ENCODE measurements at regions not wholly inside any gene's neighbourhood (a gene's known extent, or its start where the extent isn't known, plus 50 kb on each side); places are given as distances from the start of the nearest gene placed in this dataset.

GRCh38 chr20:22411627-22412450, 172.5 kb downstream of the FOXA2 start (continued):
- no peak for TF ChIP-seq NR2C2 (CRISPR knock-in tag; IDR thresholded peaks at IDR 0.05)
- TF ChIP-seq NR2C2 (tag; IDR thresholded peaks at IDR 0.05): peak; percentile 6; the same call in 1 of the 2 replicates
- no peak for TF ChIP-seq PHTF2 (CRISPR knock-in tag; IDR thresholded peaks at IDR 0.05)
- no peak for TF ChIP-seq SMAD2 (IDR thresholded peaks at IDR 0.05; ENCODE audit: low read depth, low read length)
- no peak for TF ChIP-seq ZZZ3 (IDR thresholded peaks at IDR 0.05)
- no peak for TF ChIP-seq ZNF224 (CRISPR knock-in tag; IDR thresholded peaks at IDR 0.05)
- TF ChIP-seq ILK (tag; IDR thresholded peaks at IDR 0.05; ENCODE audit: borderline replicate concordance, low read depth): no peak
- no peak for TF ChIP-seq ELK3 (CRISPR knock-in tag; IDR thresholded peaks at IDR 0.05)
- TF ChIP-seq NR2F6 (CRISPR knock-in tag; IDR thresholded peaks at IDR 0.05): no peak
- peak; percentile 73 to 84 for TF ChIP-seq MNT (conservative IDR thresholded peaks at IDR 0.05)
- TF ChIP-seq RNF2 (IDR thresholded peaks at IDR 0.05): peak; percentile 87
- TF ChIP-seq GTF2A2 (tag; IDR thresholded peaks at IDR 0.05): no peak
- TF ChIP-seq ZNF586 (CRISPR knock-in tag; conservative IDR thresholded peaks at IDR 0.05): peak; percentile 73; the same call in 1 of the 2 replicates
- peak; percentile 94 for TF ChIP-seq ATF7 (IDR thresholded peaks at IDR 0.05)
- peak; percentile 37 for TF ChIP-seq TBP (optimal IDR thresholded peaks at IDR 0.05; ENCODE audit: low read depth, low read length)
- no peak for TF ChIP-seq HNRNPLL (IDR thresholded peaks at IDR 0.05; ENCODE audit: low read depth, low read length, poor library complexity, severe bottlenecking)
- TF ChIP-seq GABPA (tag; conservative IDR thresholded peaks at IDR 0.05; ENCODE audit: low read depth): 0 out of 2 replicates have a peak, but pooled peaks have one; percentile 19
- TF ChIP-seq CREM (IDR thresholded peaks at IDR 0.05; ENCODE audit: low read depth): no peak
- TF ChIP-seq SUPT5H (IDR thresholded peaks at IDR 0.05): no peak
- peak; percentile 55; the same call in 1 of the 2 replicates for TF ChIP-seq SP1 (CRISPR knock-in tag; IDR thresholded peaks at IDR 0.05)
- peak; percentile 68 for TF ChIP-seq NCOR1 (IDR thresholded peaks at IDR 0.05)
- no peak for TF ChIP-seq NFATC3 (IDR thresholded peaks at IDR 0.05)
- TF ChIP-seq ZNF354B (CRISPR knock-in tag; IDR thresholded peaks at IDR 0.05): no peak
- no peak for TF ChIP-seq ZNF143 (CRISPR knock-in tag; IDR thresholded peaks at IDR 0.05)
- TF ChIP-seq ETS2 (tag; IDR thresholded peaks at IDR 0.05; ENCODE audit: borderline replicate concordance, poor library complexity, severe bottlenecking): no peak
- no peak for TF ChIP-seq ZNF449 (CRISPR knock-in tag; IDR thresholded peaks at IDR 0.05)

Data from K562 (cell line).